ENCODE measurements at regions not wholly inside any gene's neighbourhood (a gene's known extent, or its start where the extent isn't known, plus 50 kb on each side); places are given as distances from the start of the nearest gene placed in this dataset.
"Not testable (repeated sequence)": the region's sequence is repeated elsewhere in the genome, so short reads cannot be mapped to it uniquely, and the experiment has no call there.

DNA sequence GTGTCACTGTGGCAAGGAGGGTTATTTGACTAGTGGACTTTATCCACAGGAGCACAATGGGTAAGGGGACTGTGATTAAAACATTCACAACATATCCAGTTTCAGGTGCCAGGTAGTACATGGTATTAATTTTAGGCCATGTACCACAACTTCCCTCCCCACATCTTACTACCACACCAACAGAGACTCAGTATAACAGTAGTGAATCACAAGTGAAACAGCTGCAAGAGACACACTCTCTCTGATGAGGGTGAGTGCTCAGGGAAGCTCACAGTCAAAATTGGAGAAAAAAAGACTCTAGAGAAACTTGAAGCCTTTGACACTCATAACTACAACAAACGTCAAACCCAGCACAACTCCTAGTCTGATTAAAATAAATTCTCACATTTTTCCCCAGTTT is 367.6 kb upstream of the GYPC start:
- no peak overlapping the region for H3K4me3 ChIP-seq (ENCODE audit: low read depth, low read length)
- no peak for DNase-seq (ENCODE audit: low read depth)
- TF ChIP-seq, protein P1, sequence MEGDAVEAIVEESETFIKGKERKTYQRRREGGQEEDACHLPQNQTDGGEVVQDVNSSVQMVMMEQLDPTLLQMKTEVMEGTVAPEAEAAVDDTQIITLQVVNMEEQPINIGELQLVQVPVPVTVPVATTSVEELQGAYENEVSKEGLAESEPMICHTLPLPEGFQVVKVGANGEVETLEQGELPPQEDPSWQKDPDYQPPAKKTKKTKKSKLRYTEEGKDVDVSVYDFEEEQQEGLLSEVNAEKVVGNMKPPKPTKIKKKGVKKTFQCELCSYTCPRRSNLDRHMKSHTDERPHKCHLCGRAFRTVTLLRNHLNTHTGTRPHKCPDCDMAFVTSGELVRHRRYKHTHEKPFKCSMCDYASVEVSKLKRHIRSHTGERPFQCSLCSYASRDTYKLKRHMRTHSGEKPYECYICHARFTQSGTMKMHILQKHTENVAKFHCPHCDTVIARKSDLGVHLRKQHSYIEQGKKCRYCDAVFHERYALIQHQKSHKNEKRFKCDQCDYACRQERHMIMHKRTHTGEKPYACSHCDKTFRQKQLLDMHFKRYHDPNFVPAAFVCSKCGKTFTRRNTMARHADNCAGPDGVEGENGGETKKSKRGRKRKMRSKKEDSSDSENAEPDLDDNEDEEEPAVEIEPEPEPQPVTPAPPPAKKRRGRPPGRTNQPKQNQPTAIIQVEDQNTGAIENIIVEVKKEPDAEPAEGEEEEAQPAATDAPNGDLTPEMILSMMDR (IDR thresholded peaks at IDR 0.05; ENCODE audit: insufficient read depth, low read length): no peak

DNA sequence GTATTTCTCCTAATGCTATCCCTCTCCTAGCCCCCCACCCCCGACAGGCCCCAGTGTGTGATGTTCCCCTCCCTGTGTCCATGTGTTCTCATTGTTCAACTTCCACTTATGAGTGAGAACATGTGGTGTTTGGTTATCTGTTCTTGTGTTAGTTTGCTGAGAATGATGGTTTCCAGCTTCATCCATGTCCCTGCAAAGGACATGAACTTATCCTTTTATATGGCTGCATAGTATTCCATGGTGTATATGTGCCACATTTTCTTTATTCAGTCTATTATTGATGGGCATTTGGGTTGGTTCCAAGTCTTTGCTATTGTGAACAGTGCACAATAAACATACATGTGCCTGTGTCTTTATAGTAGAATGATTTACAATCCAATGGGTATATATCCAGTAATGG is 362.0 kb upstream of the GYPC start:
- DNase-seq (ENCODE audit: low read depth); H3K4me3 ChIP-seq (ENCODE audit: low read depth, low read length): not testable (repeated sequence)

DNA sequence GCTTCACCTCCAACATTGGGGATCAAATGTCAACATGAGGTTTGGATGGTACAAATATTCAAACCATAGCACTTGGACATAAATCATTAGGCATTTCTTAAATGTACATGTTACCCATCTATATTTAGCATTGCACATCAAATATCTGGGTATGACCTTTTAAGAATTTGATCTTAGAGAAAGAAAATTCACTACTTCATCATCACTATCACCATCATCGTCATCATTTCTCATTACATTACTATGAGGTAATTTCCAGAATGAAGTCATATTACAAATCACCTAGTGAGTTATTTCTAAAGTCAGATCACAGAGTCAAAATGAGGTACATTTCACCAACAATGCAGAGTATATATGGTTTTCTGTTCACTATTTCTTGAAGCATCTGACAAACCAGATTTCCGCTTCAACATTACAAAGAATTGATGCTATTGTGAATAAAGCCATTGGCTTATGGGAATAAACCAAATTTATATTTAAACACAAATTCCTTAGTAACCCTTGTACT is 356.4 kb upstream of the GYPC start:
- TF ChIP-seq, protein P1 (IDR thresholded peaks at IDR 0.05; ENCODE audit: insufficient read depth, low read length): no peak
- no peak overlapping the region for H3K4me3 ChIP-seq (ENCODE audit: low read depth, low read length)
- no peak for DNase-seq (ENCODE audit: low read depth)

DNA sequence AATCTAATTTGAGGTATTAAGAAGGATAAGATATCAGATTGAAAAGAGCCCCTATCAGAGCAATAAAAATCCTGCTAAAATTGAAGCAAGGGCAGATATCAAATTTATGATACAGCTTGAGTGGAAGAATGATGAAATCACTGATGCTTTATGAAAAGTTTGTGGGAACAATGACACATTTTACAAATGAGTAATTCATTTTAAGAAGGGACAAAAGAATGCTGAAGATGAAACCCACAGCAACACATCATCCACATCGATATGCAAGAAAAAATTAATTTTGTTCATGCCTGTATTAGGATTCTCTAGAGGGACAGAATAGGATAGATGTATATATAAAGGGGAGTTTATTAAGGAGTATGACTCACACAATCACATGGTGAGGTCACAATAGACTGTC is 355.6 kb upstream of the GYPC start:
- no peak overlapping the region for H3K4me3 ChIP-seq (ENCODE audit: low read depth, low read length)
- no peak for DNase-seq (ENCODE audit: low read depth)
- TF ChIP-seq, protein P1 (IDR thresholded peaks at IDR 0.05; ENCODE audit: insufficient read depth, low read length): no peak

DNA sequence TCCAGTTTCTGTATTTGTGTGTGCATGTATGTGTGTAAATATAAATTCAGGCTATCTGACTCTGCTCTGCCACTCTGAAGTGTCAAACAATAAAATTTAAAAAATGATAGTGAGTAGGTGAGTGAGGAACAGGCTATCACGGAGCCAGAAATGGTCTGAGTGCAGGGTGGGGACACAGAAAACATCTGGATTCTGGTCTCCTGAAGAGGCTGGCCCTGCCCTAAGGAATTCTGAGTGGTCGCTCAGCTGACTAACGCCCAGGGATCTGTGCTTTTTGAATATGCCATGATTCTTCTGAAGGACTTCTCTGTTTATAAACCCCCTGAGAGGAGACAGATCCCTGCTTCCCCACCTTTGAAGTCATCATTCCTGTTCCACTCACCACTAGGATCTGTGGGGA is 353.9 kb upstream of the GYPC start:
- no peak overlapping the region for H3K4me3 ChIP-seq (ENCODE audit: low read depth, low read length)
- DNase-seq (ENCODE audit: low read depth): no peak
- TF ChIP-seq, protein P1 (IDR thresholded peaks at IDR 0.05; ENCODE audit: insufficient read depth, low read length): no peak

DNA sequence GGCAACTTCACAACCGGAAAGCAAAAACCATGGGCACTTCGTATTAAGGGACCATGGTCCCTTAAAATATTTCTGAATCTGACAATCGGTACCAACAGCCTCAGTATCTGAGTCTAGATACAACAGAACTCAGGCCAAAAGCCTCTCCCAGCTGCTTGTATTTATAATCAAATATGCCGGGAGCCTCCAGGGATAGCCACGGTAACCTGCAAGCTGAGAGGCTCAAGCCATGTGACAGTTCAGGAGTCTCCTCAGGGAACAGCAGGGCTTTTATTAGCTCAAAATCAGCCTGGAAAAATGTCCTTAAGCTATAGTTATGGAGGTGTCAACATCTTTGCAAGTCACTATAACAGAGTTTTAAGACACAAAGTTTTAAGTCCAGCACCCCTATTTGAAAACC is 352.8 kb upstream of the GYPC start:
- DNase-seq (ENCODE audit: low read depth): no peak
- TF ChIP-seq, protein P1 (IDR thresholded peaks at IDR 0.05; ENCODE audit: insufficient read depth, low read length): no peak

DNA sequence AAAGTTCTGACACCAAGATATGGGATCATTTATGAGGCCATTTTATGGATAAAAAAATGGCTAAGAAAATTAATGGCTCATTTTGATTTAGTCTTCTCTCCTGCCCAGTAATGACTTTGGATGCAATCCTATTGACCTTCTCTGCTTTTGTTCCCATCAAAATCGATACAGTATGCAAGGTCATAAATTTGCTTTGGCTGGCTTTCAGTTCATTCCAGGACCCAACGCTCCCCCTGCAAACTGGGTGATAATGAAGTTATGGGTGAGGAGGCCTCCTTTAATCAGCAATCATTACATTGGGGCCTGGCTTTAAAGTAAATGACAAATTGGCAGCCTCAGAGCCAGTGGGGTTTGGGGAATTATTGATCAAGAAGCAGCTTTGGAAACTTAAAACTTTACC is 351.8 kb upstream of the GYPC start:
- TF ChIP-seq, protein P1 (IDR thresholded peaks at IDR 0.05; ENCODE audit: insufficient read depth, low read length): no peak
- no peak overlapping the region for H3K4me3 ChIP-seq (ENCODE audit: low read depth, low read length)
- no peak for DNase-seq (ENCODE audit: low read depth)

More for the DNA sequence above, 352.8 kb upstream of the GYPC start:
- no peak overlapping the region for H3K4me3 ChIP-seq (ENCODE audit: low read depth, low read length)

Data from fibroblast of the aortic adventitia (primary cell).